D721Med (cell line): ENCODE measurements at regions not wholly inside any gene's neighbourhood (a gene's known extent, or its start where the extent isn't known, plus 50 kb on each side); places are given as distances from the start of the nearest gene placed in this dataset.

Experiments
- DNase-seq: peaks from one replicate; pipeline ENCODE4 v3.0.0; 2011; ENCODE audit warnings: low spot score; ENCODE audit not compliant: insufficient read length
- FAIRE-seq: peaks from 2 replicates; lab custom pipeline; 2011; peaks lifted over from hg19 to GRCh38; lab: Jason Lieb, UNC
- CTCF ChIP-seq: IDR thresholded peaks from 2 replicates; pipeline ENCODE4 v1.5.1; 2012; ENCODE audit warnings: mild to moderate bottlenecking, control low read depth; ENCODE audit not compliant: insufficient read depth; ENCODE audit errors: missing control alignments

GRCh38 chr16:18041864-18042834 is 294.4 kb downstream of the NPIPA8 start:
- DNase-seq, result no peak
- no peak for TF ChIP-seq CTCF
- FAIRE-seq, result no peak

GRCh38 chr16:18039931-18040330 is 296.6 kb downstream of the NPIPA8 start:
- FAIRE-seq (no peak), DNase-seq (no peak)
- TF ChIP-seq CTCF, result no peak

GRCh38 chr16:18037051-18037450 is 299.5 kb downstream of the NPIPA8 start:
- no peak for TF ChIP-seq CTCF
- no peak for DNase-seq
- FAIRE-seq, result no peak

- FAIRE-seq (no peak), DNase-seq (no peak)
- no peak for TF ChIP-seq CTCF
These were observed 311.9 kb downstream of the NPIPA8 start for GRCh38 chr16:18024611-18025010.

GRCh38 chr16:18018376-18018775 is 318.2 kb downstream of the NPIPA8 start:
- FAIRE-seq, result no peak
- no peak for TF ChIP-seq CTCF
- DNase-seq, result no peak

GRCh38 chr16:18013863-18014262 is 322.7 kb downstream of the NPIPA8 start:
- no peak for FAIRE-seq
- no peak for DNase-seq
- no peak for TF ChIP-seq CTCF

GRCh38 chr16:18008356-18008755 is 328.2 kb downstream of the NPIPA8 start:
- DNase-seq (no peak), FAIRE-seq (no peak)
- TF ChIP-seq CTCF, result no peak
